ENCODE measurements at regions not wholly inside any gene's neighbourhood (a gene's known extent, or its start where the extent isn't known, plus 50 kb on each side); places are given as distances from the start of the nearest gene placed in this dataset.

DNA sequence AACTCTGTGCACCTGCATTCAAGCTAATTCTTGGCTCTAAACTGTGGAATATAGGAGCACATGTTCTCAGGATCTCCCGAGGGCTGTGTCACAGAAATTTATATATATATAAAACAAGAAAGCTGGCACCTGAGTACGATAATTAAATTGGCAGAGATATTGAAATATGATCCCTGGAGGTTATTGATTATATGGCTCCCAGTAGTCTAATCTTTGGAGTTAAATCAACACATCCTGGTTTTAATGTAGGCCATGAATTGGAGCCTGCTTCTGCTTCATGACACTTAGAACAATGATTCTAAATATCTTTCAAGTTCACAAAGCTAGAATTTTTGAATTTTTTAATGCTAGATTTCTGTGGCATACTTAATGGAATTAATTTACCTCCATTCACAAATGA lies 84.3 kb downstream of the CTH start:
- TF ChIP-seq, protein P1, sequence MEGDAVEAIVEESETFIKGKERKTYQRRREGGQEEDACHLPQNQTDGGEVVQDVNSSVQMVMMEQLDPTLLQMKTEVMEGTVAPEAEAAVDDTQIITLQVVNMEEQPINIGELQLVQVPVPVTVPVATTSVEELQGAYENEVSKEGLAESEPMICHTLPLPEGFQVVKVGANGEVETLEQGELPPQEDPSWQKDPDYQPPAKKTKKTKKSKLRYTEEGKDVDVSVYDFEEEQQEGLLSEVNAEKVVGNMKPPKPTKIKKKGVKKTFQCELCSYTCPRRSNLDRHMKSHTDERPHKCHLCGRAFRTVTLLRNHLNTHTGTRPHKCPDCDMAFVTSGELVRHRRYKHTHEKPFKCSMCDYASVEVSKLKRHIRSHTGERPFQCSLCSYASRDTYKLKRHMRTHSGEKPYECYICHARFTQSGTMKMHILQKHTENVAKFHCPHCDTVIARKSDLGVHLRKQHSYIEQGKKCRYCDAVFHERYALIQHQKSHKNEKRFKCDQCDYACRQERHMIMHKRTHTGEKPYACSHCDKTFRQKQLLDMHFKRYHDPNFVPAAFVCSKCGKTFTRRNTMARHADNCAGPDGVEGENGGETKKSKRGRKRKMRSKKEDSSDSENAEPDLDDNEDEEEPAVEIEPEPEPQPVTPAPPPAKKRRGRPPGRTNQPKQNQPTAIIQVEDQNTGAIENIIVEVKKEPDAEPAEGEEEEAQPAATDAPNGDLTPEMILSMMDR (IDR thresholded peaks at IDR 0.05): no peak
- no peak for TF ChIP-seq POLR2A (IDR thresholded peaks at IDR 0.05)
- no peak for TF ChIP-seq POLR2AphosphoS5 (IDR thresholded peaks at IDR 0.05)
